HS-5 (cell line): ENCODE measurements at regions not wholly inside any gene's neighbourhood (a gene's known extent, or its start where the extent isn't known, plus 50 kb on each side); places are given as distances from the start of the nearest gene placed in this dataset.
"Not testable (repeated sequence)": the region's sequence is repeated elsewhere in the genome, so short reads cannot be mapped to it uniquely, and the experiment has no call there.

Experiments used
- DNase-seq: peaks from one replicate; pipeline ENCODE4 v3.0.0-alpha.2; 2012; ENCODE audit warnings: low read depth

GRCh38 chr4:107562316-107562715, 157.7 kb downstream of the PAPSS1 start:
- DNase-seq, result no peak

GRCh38 chr4:107561481-107561880, 158.6 kb downstream of the PAPSS1 start:
- DNase-seq, result no peak

- DNase-seq, result no peak
Observed at GRCh38 chr4:107559653-107560052, 160.4 kb downstream of the PAPSS1 start.

- no peak for DNase-seq
Observed at GRCh38 chr4:107552306-107552705, 167.7 kb downstream of the PAPSS1 start.

GRCh38 chr4:107548211-107548905, 171.7 kb downstream of the PAPSS1 start:
- DNase-seq, result no peak

GRCh38 chr4:107546638-107547037, 173.4 kb downstream of the PAPSS1 start:
- DNase-seq, result no peak

GRCh38 chr4:107541511-107541910, 178.5 kb downstream of the PAPSS1 start:
- no peak for DNase-seq

GRCh38 chr4:107531927-107532326, 188.1 kb downstream of the PAPSS1 start:
- no peak for DNase-seq

- DNase-seq, result no peak
Observed at GRCh38 chr4:107520368-107520767, 199.7 kb downstream of the PAPSS1 start.

- peak; percentile 2 for DNase-seq
Observed at GRCh38 chr4:107519053-107519452, 201.0 kb downstream of the PAPSS1 start.

GRCh38 chr4:107518076-107518475, 202.0 kb downstream of the PAPSS1 start:
- DNase-seq, result no peak

- DNase-seq, result no peak
Observed at GRCh38 chr4:107512549-107512948, 207.5 kb downstream of the PAPSS1 start.

- DNase-seq, result no peak
Observed at GRCh38 chr4:107509615-107510014, 210.4 kb downstream of the PAPSS1 start.

- no peak for DNase-seq
Observed at GRCh38 chr4:107500551-107500950, 219.5 kb downstream of the PAPSS1 start.

- DNase-seq, result no peak
Observed at GRCh38 chr4:107497054-107497453, 223.0 kb downstream of the PAPSS1 start.

GRCh38 chr4:107492566-107492965, 227.5 kb downstream of the PAPSS1 start:
- no peak for DNase-seq

- DNase-seq, result no peak
Observed at GRCh38 chr4:107490116-107490515, 229.9 kb downstream of the PAPSS1 start.

- not testable (repeated sequence) for DNase-seq
Observed at GRCh38 chr4:107483621-107484020, 236.4 kb downstream of the PAPSS1 start.

- DNase-seq, result no peak
Observed at GRCh38 chr4:107482546-107482945, 237.5 kb downstream of the PAPSS1 start.

- no peak for DNase-seq
Observed at GRCh38 chr4:107478327-107478980, 241.6 kb downstream of the PAPSS1 start.

GRCh38 chr4:107473126-107473525, 246.9 kb downstream of the PAPSS1 start:
- DNase-seq, result no peak

- DNase-seq, result no peak
Observed at GRCh38 chr4:107472265-107472948, 247.6 kb downstream of the PAPSS1 start.

GRCh38 chr4:107470173-107470572, 249.9 kb downstream of the PAPSS1 start:
- DNase-seq, result no peak
